ENCODE measurements at regions not wholly inside any gene's neighbourhood (a gene's known extent, or its start where the extent isn't known, plus 50 kb on each side); places are given as distances from the start of the nearest gene placed in this dataset.
"Not testable (repeated sequence)": the region's sequence is repeated elsewhere in the genome, so short reads cannot be mapped to it uniquely, and the experiment has no call there.

- DNase-seq (ENCODE audit: low spot score) = no peak
Measured at GRCh38 chr16:85240982-85241924, 129.0 kb upstream of the CIBAR2 start.

GRCh38 chr16:85242140-85242539 is 129.9 kb upstream of the CIBAR2 start:
- DNase-seq (ENCODE audit: low spot score) = no peak

GRCh38 chr16:85243308-85243707 is 131.0 kb upstream of the CIBAR2 start:
- DNase-seq (ENCODE audit: low spot score) = no peak

GRCh38 chr16:85244452-85244851 is 132.2 kb upstream of the CIBAR2 start:
- not testable (repeated sequence) for DNase-seq (ENCODE audit: low spot score)

GRCh38 chr16:85245307-85246172 is 133.3 kb upstream of the CIBAR2 start:
- peak; percentile 35 for DNase-seq (ENCODE audit: low spot score)

GRCh38 chr16:85246473-85246872 is 134.2 kb upstream of the CIBAR2 start:
- no peak for DNase-seq (ENCODE audit: low spot score)

GRCh38 chr16:85246973-85247372 is 134.7 kb upstream of the CIBAR2 start:
- no peak for DNase-seq (ENCODE audit: low spot score)

GRCh38 chr16:85248342-85248741 is 136.1 kb upstream of the CIBAR2 start:
- DNase-seq (ENCODE audit: low spot score) = no peak

GRCh38 chr16:85248857-85249256 is 136.6 kb upstream of the CIBAR2 start:
- DNase-seq (ENCODE audit: low spot score) = no peak

GRCh38 chr16:85249418-85250146 is 137.3 kb upstream of the CIBAR2 start:
- DNase-seq (ENCODE audit: low spot score) = no peak

GRCh38 chr16:85250147-85250463 is 137.8 kb upstream of the CIBAR2 start:
- DNase-seq (ENCODE audit: low spot score) = no peak

GRCh38 chr16:85250609-85251223 is 138.4 kb upstream of the CIBAR2 start:
- no peak for DNase-seq (ENCODE audit: low spot score)

- no peak for DNase-seq (ENCODE audit: low spot score)
Measured at GRCh38 chr16:85251225-85251760, 139.0 kb upstream of the CIBAR2 start.

- DNase-seq (ENCODE audit: low spot score) = no peak
Measured at GRCh38 chr16:85252014-85252413, 139.7 kb upstream of the CIBAR2 start.

- DNase-seq (ENCODE audit: low spot score) = no peak
Measured at GRCh38 chr16:85252461-85252860, 140.2 kb upstream of the CIBAR2 start.

- peak; percentile 53 for DNase-seq (ENCODE audit: low spot score)
Measured at GRCh38 chr16:85253084-85253941, 141.0 kb upstream of the CIBAR2 start.

GRCh38 chr16:85254051-85254450 is 141.8 kb upstream of the CIBAR2 start:
- no peak for DNase-seq (ENCODE audit: low spot score)

- DNase-seq (ENCODE audit: low spot score) = no peak
Measured at GRCh38 chr16:85254921-85255320, 142.6 kb upstream of the CIBAR2 start.

- DNase-seq (ENCODE audit: low spot score) = no peak
Measured at GRCh38 chr16:85255777-85256176, 143.5 kb upstream of the CIBAR2 start.

- DNase-seq (ENCODE audit: low spot score) = no peak
Measured at GRCh38 chr16:85256190-85256739, 144.0 kb upstream of the CIBAR2 start.

Data from hematopoietic multipotent progenitor cell treated with erythropoietin and hydrocortisone succinate and interleukin-3 and kit ligand, for 15 days (in vitro differentiated cells).